HG03280 (cell line): ENCODE measurements at regions not wholly inside any gene's neighbourhood (a gene's known extent, or its start where the extent isn't known, plus 50 kb on each side); places are given as distances from the start of the nearest gene placed in this dataset.
"Not testable (repeated sequence)": the region's sequence is repeated elsewhere in the genome, so short reads cannot be mapped to it uniquely, and the experiment has no call there.

ENCODE experiments used
- ATAC-seq: cut with Tn5 transposase; IDR thresholded peaks from one replicate; pipeline ENCODE4 v1.9.1; 2021; ENCODE audit warnings: mild to moderate bottlenecking, moderate library complexity; ENCODE audit not compliant: unreplicated experiment

DNA sequence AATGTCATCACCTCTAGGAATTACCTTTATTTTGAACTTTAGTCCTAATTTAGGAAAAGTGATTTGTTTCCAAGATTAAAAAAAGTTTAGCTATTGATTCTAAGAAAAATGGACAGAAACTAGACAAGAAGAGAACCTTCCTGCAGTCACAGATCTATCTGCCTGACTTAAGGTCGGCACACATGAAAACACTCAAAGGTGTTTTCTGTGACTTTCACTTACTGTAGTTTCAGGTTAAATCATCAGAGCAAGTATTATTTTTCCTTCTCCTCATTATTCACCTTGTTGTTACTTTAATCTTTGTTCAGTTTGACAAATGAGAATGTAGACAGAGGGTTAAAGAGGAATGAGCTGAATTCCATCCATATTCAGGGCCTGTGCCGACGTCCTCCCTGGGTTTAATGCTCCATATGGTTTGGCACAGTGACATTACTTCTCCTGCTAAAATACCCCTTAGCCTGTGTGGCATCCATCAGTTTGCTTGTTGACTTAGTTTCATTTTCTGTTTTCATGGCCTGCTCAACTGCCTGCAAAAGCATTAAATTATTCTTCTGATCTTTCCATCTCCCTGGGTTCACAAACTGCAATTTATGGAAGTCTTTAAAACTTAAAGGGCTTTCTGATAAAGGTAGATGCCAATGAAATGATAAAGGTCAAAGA is 352.7 kb downstream of the NKX6-1 start:
- peak; percentile 58 for ATAC-seq

DNA sequence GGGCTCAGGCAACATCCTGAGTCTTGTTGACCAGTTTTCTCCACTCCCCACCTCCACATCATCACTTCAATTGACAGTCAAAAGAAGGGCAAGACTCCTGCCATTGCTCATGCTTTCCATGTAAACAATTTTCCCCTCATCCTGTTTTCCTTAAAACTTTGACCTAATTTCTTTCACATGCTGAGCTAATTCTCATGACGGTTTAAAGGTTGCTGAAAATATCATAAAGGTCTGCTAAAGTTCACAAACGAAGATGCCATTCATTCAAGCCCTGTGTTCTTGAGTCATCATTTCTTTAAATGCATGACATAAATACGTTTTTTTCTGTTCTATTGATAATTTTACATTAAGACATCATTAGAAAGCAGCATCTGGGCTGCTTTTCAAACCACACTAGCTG is 353.9 kb downstream of the NKX6-1 start:
- ATAC-seq, result no peak

DNA sequence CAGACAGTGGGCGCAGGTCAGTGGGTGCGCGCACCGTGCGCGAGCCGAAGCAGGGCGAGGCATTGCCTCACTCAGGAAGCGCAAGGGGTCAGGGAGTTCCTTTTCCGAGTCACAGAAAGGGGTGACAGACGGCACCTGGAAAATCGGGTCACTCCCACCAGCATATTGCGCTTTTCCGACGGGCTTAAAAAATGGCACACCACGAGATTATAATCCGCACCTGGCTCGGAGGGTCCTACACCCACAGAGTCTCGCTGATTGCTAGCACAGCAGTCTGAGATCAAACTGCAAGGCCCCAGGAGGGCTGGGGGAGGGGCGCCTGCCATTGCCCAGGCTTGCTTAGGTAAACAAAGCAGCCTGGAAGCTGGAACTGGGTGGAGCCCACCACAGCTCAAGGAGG is 372.2 kb downstream of the NKX6-1 start:
- ATAC-seq, result not testable (repeated sequence)

GRCh38 chr4:84126061-84126787 is 372.9 kb downstream of the NKX6-1 start:
- ATAC-seq, result no peak

GRCh38 chr4:84110040-84110439 is 389.1 kb downstream of the NKX6-1 start:
- no peak for ATAC-seq

DNA sequence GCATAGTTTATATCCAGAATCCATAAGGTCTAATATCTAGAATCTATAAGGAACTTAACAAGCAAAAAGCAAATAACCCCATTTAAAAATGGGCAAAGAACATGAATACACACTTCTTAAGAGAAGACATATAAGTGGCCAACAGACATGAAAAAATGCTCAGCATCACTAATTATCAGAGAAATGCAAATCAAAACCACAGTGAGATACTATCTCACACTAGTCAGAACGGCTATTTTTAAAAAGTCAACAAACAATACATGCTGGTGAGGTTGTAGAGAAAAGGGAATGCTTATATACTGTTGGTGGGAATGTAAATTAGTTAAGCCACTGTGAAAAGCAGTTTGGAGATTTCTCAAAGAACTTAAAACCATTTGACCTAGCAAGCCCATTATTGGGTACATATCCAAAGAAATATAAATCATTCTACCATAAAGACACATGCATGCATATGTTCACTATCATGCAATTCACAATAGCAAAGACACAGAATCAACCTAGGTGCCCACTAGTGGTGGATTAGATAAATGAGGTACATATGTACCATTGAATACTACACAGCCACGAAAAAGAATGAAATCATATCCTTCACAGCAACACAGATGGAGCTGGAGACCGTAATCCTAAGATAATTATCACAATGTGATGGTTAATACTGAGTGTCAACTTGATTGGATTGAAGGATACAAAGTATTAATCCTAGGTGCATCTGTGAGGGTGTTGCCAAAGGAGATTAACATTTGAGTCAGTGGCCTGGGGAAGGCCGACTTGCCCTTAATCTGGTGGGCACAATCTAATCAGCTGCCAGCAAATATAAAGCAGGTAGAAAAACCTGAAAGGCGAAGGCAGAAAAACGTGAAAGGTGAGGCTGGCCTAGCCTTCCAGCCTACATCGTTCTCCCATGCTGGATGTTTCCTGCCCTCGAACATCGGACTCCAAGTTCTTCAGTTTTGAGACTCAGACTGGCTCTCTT is 397.2 kb downstream of the NKX6-1 start:
- not testable (repeated sequence) for ATAC-seq

GRCh38 chr4:84100071-84100470 is 399.0 kb downstream of the NKX6-1 start:
- no peak for ATAC-seq

DNA sequence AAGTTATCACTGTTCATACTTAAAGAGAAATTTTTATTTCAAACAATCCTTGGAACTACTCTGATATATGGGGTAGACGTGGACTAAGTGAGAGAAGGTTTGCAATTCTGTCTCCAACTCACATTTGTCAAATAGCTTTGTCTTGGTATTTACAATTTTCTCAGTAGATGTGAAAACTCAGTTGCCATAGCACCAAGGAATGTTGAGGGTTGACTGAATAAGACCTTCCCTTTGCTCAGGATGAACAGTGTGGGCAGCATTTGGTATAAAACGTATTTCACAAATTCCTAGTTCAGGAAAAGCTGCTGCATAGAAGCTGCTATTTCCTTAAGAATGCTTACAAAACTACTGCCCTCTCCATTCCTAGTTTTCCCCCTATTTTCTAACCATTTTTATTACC is 399.5 kb downstream of the NKX6-1 start:
- no peak for ATAC-seq

DNA sequence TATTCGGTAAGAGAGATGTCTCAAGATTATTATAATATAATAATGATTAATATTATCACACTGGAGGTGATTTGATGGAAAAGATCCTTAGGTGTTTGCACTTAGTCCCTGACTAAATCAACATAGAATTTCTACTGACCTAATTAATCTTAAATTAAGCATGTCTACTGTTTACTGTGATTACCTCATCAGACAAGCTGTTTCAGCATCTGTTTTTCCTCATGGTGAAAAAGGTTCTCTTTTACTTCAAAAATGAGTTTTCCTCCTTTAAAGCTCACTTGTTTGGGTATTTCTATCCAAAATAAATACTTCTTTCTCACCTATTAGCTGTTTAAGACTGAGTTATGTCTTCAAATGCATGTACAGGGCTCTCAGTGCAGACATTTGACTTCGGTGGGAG is 407.8 kb downstream of the NKX6-1 start:
- ATAC-seq, result no peak

DNA sequence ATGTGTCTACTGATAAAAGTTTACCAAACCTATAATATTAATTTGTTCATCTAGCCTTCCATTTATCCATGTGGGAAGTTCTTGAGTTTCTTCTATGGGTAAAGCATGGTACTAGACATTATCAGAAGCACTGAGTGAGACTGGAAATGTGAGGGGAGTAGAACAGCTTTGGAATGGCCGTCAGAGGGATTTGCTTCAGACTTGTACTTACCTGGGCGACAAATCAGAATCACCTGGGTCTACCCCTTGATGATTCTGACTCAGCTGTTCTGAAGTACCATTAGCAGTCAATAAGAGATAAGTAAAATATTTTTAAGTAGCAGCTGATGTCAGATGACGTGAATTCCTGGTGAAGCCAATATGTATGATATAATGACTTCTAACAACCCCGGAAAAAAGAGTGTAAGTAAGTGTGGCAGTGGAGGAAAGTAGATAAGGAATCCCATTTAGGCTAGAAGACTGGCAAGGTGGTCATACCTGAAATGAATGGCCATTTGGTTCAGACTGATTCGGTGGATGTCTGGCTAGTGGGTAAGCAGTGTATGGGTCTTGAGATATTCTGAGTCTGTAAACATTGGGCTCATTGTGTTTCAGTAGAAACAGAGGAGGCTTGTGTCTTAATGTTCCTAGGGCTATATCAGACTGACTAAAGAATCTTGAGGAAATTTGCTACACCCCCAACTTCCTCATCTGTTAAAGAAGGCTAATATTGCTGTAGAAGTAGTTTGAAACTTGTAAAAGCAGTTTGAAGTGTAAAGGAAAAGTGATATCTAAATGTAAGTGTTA is 409.2 kb downstream of the NKX6-1 start:
- no peak for ATAC-seq

GRCh38 chr4:84085986-84086385 is 413.1 kb downstream of the NKX6-1 start:
- ATAC-seq, result no peak

DNA sequence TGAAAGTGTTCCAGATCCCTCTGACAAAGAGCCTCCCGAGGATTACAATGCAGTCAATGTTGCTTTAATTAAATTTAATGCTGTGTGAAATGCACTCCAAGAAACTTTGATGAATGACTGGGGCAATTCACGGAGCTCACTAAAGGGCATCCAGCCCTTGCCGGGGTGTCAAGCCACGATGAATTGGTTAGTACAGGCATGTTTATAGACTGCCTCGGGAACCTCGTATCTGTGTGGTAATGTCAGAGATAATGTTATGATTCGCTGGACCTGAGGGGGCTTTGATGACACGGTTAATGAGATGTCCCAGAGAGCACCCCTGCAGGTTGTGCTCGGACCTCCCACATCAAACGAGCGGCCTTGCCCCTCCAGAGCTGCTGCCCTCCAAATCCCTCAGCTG is 428.8 kb downstream of the NKX6-1 start:
- no peak for ATAC-seq

DNA sequence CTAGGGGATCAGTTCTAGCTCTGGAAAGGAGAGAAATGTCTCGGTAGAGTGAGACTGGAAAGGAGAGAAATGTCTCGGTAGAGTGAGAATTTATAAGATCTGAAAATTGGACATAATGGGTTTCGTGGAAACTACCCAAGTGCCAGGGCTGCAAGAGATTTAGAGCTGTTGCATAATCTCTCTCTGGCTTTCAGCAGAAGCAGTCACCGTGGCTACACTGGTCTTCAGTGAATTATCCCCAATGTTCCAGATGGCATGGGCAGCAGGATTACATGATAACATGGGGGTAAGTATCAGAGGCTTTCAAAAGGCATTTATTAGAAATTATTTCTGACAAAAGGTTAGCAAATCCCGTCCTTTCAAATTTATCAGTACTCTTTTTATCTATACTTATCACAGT is 435.5 kb downstream of the NKX6-1 start:
- ATAC-seq, result no peak

GRCh38 chr4:84058201-84058600 is 440.9 kb downstream of the NKX6-1 start:
- ATAC-seq, result no peak

DNA sequence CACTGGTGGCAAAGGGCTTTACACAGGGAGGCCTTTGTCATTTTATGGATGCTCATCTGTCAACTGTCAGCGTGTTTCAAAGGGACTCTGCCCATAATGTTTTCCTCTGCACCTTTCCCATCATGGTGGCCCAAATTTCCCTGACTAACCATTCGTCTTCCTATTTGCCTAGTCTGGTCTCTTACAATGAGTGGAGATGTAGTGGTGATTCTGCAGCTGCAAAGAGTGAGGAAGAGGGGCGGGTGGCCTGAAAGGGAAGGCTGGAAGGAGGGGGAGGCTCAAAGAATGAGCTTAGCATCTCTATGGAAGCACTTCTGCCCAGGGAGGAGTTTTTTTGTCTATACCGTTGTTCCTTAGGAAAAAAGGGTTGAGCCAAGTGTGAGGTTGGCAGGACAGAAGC is 447.5 kb downstream of the NKX6-1 start:
- no peak for ATAC-seq

- no peak for ATAC-seq
These were observed 448.0 kb downstream of the NKX6-1 start for GRCh38 chr4:84051089-84051488.

GRCh38 chr4:84050015-84050414 is 449.1 kb downstream of the NKX6-1 start:
- no peak for ATAC-seq

GRCh38 chr4:84046551-84046950 is 452.5 kb downstream of the NKX6-1 start:
- ATAC-seq, result no peak

GRCh38 chr4:84041426-84041825 is 457.7 kb downstream of the NKX6-1 start:
- peak; percentile 53 for ATAC-seq

DNA sequence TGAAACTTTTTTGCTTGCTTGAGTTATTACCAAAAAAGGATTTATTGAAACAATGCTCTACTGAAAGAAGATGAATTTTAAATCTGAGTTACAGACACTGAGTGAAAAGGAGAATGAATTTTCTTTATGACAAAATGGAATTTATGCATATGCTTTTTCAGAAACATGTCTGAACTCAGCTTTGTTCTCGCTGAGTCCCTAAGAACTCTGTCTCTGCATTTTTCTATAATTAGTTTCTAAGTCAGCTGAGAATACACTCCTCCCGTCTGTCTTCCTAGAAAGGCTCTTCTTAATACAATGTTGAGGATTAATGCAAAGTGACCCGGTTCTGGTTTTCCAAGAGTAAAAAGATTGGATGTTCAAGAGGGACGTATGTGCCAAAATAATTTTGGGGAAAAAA is 463.5 kb downstream of the NKX6-1 start:
- no peak for ATAC-seq

GRCh38 chr4:84032372-84032771 is 466.7 kb downstream of the NKX6-1 start:
- ATAC-seq, result peak; percentile 92
